Jurkat, Clone E6-1 (cell line): ENCODE measurements at regions not wholly inside any gene's neighbourhood (a gene's known extent, or its start where the extent isn't known, plus 50 kb on each side); places are given as distances from the start of the nearest gene placed in this dataset.

Experiments
- DNase-seq: peaks from one replicate; pipeline ENCODE4 v3.0.0-alpha.2; 2011; ENCODE audit warnings: low read depth, low spot score
- H3K4me3 ChIP-seq: 2 replicates; pipeline ENCODE4 v1.5.1; 2011; ENCODE audit warnings: mild to moderate bottlenecking, low read length, control low read depth, moderate library complexity

GRCh38 chr9:17942498-17942897 is 363.6 kb downstream of the SH3GL2 start:
- DNase-seq: no peak
- H3K4me3 ChIP-seq: no peak overlapping the region

GRCh38 chr9:17955409-17955808 is 376.5 kb downstream of the SH3GL2 start:
- DNase-seq: no peak

GRCh38 chr9:17958363-17958762 is 379.5 kb downstream of the SH3GL2 start:
- no peak overlapping the region for H3K4me3 ChIP-seq
- DNase-seq: no peak

More at GRCh38 chr9:17955409-17955808, 376.5 kb downstream of the SH3GL2 start:
- H3K4me3 ChIP-seq: no peak overlapping the region

GRCh38 chr9:17962747-17963146 is 383.9 kb downstream of the SH3GL2 start:
- DNase-seq: no peak

GRCh38 chr9:17963498-17963897 is 384.6 kb downstream of the SH3GL2 start:
- H3K4me3 ChIP-seq: no peak overlapping the region
- no peak for DNase-seq

More at GRCh38 chr9:17962747-17963146, 383.9 kb downstream of the SH3GL2 start:
- H3K4me3 ChIP-seq: no peak overlapping the region

- no peak overlapping the region for H3K4me3 ChIP-seq
- no peak for DNase-seq
These were observed 388.9 kb downstream of the SH3GL2 start for GRCh38 chr9:17967731-17968130.

- H3K4me3 ChIP-seq: no peak overlapping the region
- DNase-seq: no peak
These were observed 390.4 kb downstream of the SH3GL2 start for GRCh38 chr9:17969232-17969631.

GRCh38 chr9:17970277-17970676 is 391.4 kb downstream of the SH3GL2 start:
- no peak overlapping the region for H3K4me3 ChIP-seq
- DNase-seq: no peak

- no peak for DNase-seq
- no peak overlapping the region for H3K4me3 ChIP-seq
These were observed 399.9 kb downstream of the SH3GL2 start for GRCh38 chr9:17978773-17979172.

- no peak for DNase-seq
These were observed 407.7 kb downstream of the SH3GL2 start for GRCh38 chr9:17986595-17986994.

GRCh38 chr9:17987189-17987588 is 408.3 kb downstream of the SH3GL2 start:
- no peak for DNase-seq

More at GRCh38 chr9:17986595-17986994, 407.7 kb downstream of the SH3GL2 start:
- no peak overlapping the region for H3K4me3 ChIP-seq

GRCh38 chr9:17988489-17988888 is 409.6 kb downstream of the SH3GL2 start:
- H3K4me3 ChIP-seq: no peak overlapping the region
- no peak for DNase-seq

More at GRCh38 chr9:17987189-17987588, 408.3 kb downstream of the SH3GL2 start:
- H3K4me3 ChIP-seq: no peak overlapping the region

- no peak overlapping the region for H3K4me3 ChIP-seq
- no peak for DNase-seq
These were observed 411.7 kb downstream of the SH3GL2 start for GRCh38 chr9:17990602-17991001.

GRCh38 chr9:17993024-17993423 is 414.2 kb downstream of the SH3GL2 start:
- H3K4me3 ChIP-seq: no peak overlapping the region
- no peak for DNase-seq

GRCh38 chr9:17994695-17995425 is 416.0 kb downstream of the SH3GL2 start:
- DNase-seq: no peak
- no peak overlapping the region for H3K4me3 ChIP-seq

GRCh38 chr9:17996728-17997127 is 417.9 kb downstream of the SH3GL2 start:
- no peak for DNase-seq
- H3K4me3 ChIP-seq: no peak overlapping the region

- DNase-seq: no peak
- H3K4me3 ChIP-seq: no peak overlapping the region
These were observed 424.0 kb downstream of the SH3GL2 start for GRCh38 chr9:18002718-18003438.

GRCh38 chr9:18006591-18006990 is 427.7 kb downstream of the SH3GL2 start:
- DNase-seq: no peak
- no peak overlapping the region for H3K4me3 ChIP-seq

- no peak overlapping the region for H3K4me3 ChIP-seq
- no peak for DNase-seq
These were observed 428.8 kb downstream of the SH3GL2 start for GRCh38 chr9:18007621-18008020.

GRCh38 chr9:18009902-18010301 is 431.0 kb downstream of the SH3GL2 start:
- H3K4me3 ChIP-seq: no peak overlapping the region
- DNase-seq: no peak
